ENCODE measurements at regions not wholly inside any gene's neighbourhood (a gene's known extent, or its start where the extent isn't known, plus 50 kb on each side); places are given as distances from the start of the nearest gene placed in this dataset.

- TF ChIP-seq CTCF (IDR thresholded peaks at IDR 0.05; ENCODE audit: borderline replicate concordance): no peak
- Histone ChIP-seq H3K9me3 (replicated peaks) (no peaks in the 10 kb centered on the region), H3K27me3 (ENCODE audit: low read depth) (no peaks in the 10 kb centered on the region), H3K36me3 (no peaks in the 10 kb centered on the region), H3K4me3 (no peak overlapping the region), H3K4me1 (no peaks in the 10 kb centered on the region), H3K27ac (replicated peaks) (no peak overlapping the region)
- no peak for DNase-seq
- intact Hi-C loops (cut with micrococcal nuclease): no loop called here
These were observed 81.5 kb upstream of the ASTN2 start for GRCh38 chr9:117496307-117496706.

- DNase-seq: no peak
- Histone ChIP-seq H3K36me3 (no peaks in the 10 kb centered on the region), H3K27ac (replicated peaks) (no peak overlapping the region), H3K4me1 (no peaks in the 10 kb centered on the region), H3K4me3 (no peak overlapping the region), H3K9me3 (replicated peaks) (no peaks in the 10 kb centered on the region), H3K27me3 (ENCODE audit: low read depth) (no peaks in the 10 kb centered on the region)
- intact Hi-C loops (cut with micrococcal nuclease): no loop called here
- TF ChIP-seq CTCF (IDR thresholded peaks at IDR 0.05; ENCODE audit: borderline replicate concordance): no peak
These were observed 79.7 kb upstream of the ASTN2 start for GRCh38 chr9:117494401-117495090.

GRCh38 chr9:117492476-117492875 lies 77.6 kb upstream of the ASTN2 start:
- no peak for TF ChIP-seq CTCF (IDR thresholded peaks at IDR 0.05; ENCODE audit: borderline replicate concordance)
- Histone ChIP-seq H3K27ac (replicated peaks) (no peak overlapping the region), H3K4me3 (no peak overlapping the region), H3K9me3 (replicated peaks) (no peaks in the 10 kb centered on the region), H3K36me3 (no peaks in the 10 kb centered on the region), H3K4me1 (peaks cover 5% of the 10 kb centered on the region), H3K27me3 (ENCODE audit: low read depth) (peaks cover 3% of the 10 kb centered on the region)
- intact Hi-C loops (cut with micrococcal nuclease): no loop called here
- DNase-seq: no peak

GRCh38 chr9:117491491-117491890 lies 76.6 kb upstream of the ASTN2 start:
- no peak for DNase-seq
- intact Hi-C loops (cut with micrococcal nuclease): no loop called here
- Histone ChIP-seq H3K36me3 (no peaks in the 10 kb centered on the region), H3K27me3 (ENCODE audit: low read depth) (peaks cover 13% of the 10 kb centered on the region), H3K4me1 (peaks cover 7% of the 10 kb centered on the region), H3K9me3 (replicated peaks) (no peaks in the 10 kb centered on the region), H3K4me3 (no peak overlapping the region), H3K27ac (replicated peaks) (no peak overlapping the region)
- TF ChIP-seq CTCF (IDR thresholded peaks at IDR 0.05; ENCODE audit: borderline replicate concordance): no peak

GRCh38 chr9:117490199-117490598 lies 75.3 kb upstream of the ASTN2 start:
- intact Hi-C loops (cut with micrococcal nuclease): no loop called here
- no peak for TF ChIP-seq CTCF (IDR thresholded peaks at IDR 0.05; ENCODE audit: borderline replicate concordance)
- Histone ChIP-seq H3K4me3 (no peak overlapping the region), H3K27me3 (ENCODE audit: low read depth) (peaks cover 25% of the 10 kb centered on the region), H3K9me3 (replicated peaks) (no peaks in the 10 kb centered on the region), H3K4me1 (peaks cover 7% of the 10 kb centered on the region), H3K27ac (replicated peaks) (no peak overlapping the region), H3K36me3 (no peaks in the 10 kb centered on the region)
- no peak for DNase-seq
